T-cell (primary cell): ENCODE measurements at regions not wholly inside any gene's neighbourhood (a gene's known extent, or its start where the extent isn't known, plus 50 kb on each side); places are given as distances from the start of the nearest gene placed in this dataset.

Experiments used
- ATAC-seq, 4 experiments: fragments of 200-7000 bp in 3 of 4; fragments of 150-1000 bp in 1 of 4; cut with Tn5 transposase; replicated peaks in 1 of 4; 1 replicate in 3 of 4; 2 replicates in 1 of 4; pipeline ENCODE4 v1.10.0; 2021; ENCODE audit warnings: moderate library complexity in 3 of 4, mild to moderate bottlenecking in 2 of 4, moderate number of reproducible peaks in 1 of 4
- CTCF ChIA-PET, 2 donors: fragments of 300-600 bp; sonication (Branson Sonifier 250); formaldehyde crosslinking; loops; one replicate each; lab custom pipeline; 2022; ENCODE audit warnings: antibody characterized with exemption in 2 of 2; lab: Charles Lee
- POLR2A ChIA-PET, 2 donors: fragments of 300-600 bp; sonication (Branson Sonifier 250); formaldehyde crosslinking; loops; one replicate each; lab custom pipeline; 2022; ENCODE audit warnings: antibody characterized with exemption in 2 of 2; lab: Charles Lee
- DNase-seq, 35 experiments: peaks; one replicate each; pipeline versions ENCODE4 v3.0.0 to v3.0.0-alpha.2; 2013 to 2023
- H3K27ac ChIP-seq: one replicate; pipeline ENCODE4 v1.5.1; 2013; ENCODE audit warnings: low read length
- H3K27me3 ChIP-seq, 2 experiments: replicated peaks in 1 of 2; 1 replicate in 1 of 2; 2 replicates in 1 of 2; pipeline versions ENCODE4 v1.6.1 to v1.7.0; 2013; ENCODE audit warnings: low read length in 1 of 2, mixed read lengths in 1 of 2; ENCODE audit not compliant: control insufficient read depth in 2 of 2, insufficient read depth in 2 of 2; ENCODE audit errors: extremely low read depth in 1 of 2
- H3K36me3 ChIP-seq, 2 donors: 1 replicate in 1 of 2; 2 replicates in 1 of 2; pipeline versions ENCODE4 v1.6.1 to v1.7.0; 2013; ENCODE audit warnings: low read length in 1 of 2; ENCODE audit not compliant: control insufficient read depth in 2 of 2, insufficient read depth in 1 of 2; ENCODE audit errors: extremely low read depth in 1 of 2
- H3K4me1 ChIP-seq, 2 experiments: 1 replicate in 1 of 2; 2 replicates in 1 of 2; pipeline versions ENCODE4 v1.6.1 to v1.7.0; 2013; ENCODE audit warnings: low read length in 2 of 2, mixed read lengths in 1 of 2; ENCODE audit not compliant: insufficient read depth in 2 of 2, control insufficient read depth in 1 of 2; ENCODE audit errors: extremely low read depth in 1 of 2
- H3K4me3 ChIP-seq, 2 donors: 1 replicate in 1 of 2; 2 replicates in 1 of 2; pipeline versions ENCODE4 v1.5.1 to v1.7.0; 2013; ENCODE audit warnings: mild to moderate bottlenecking in 2 of 2, low read length in 1 of 2, moderate library complexity in 1 of 2; ENCODE audit not compliant: control insufficient read depth in 1 of 2; ENCODE audit errors: extremely low read depth in 1 of 2
- H3K9me3 ChIP-seq: 2 replicates; pipeline ENCODE4 v1.7.0; 2013
- H3K27ac Mint-ChIP-seq, 2 donors: one replicate each; pipeline ENCODE4 v1.8.0; 2020 to 2021; ENCODE audit warnings: mild to moderate bottlenecking in 2 of 2, mixed read lengths in 2 of 2
- H3K27me3 Mint-ChIP-seq, 2 donors: one replicate each; pipeline ENCODE4 v1.8.0; 2021 to 2022; ENCODE audit warnings: mixed read lengths in 2 of 2
- H3K36me3 Mint-ChIP-seq: one replicate; pipeline ENCODE4 v1.8.0; 2021; ENCODE audit warnings: mixed read lengths
- H3K4me1 Mint-ChIP-seq, 3 donors: one replicate each; pipeline ENCODE4 v1.8.0; 2020 to 2022; ENCODE audit warnings: mixed read lengths in 3 of 3, mild to moderate bottlenecking in 1 of 3
- H3K4me3 Mint-ChIP-seq, 3 donors: one replicate each; pipeline ENCODE4 v1.8.0; 2020 to 2022; ENCODE audit warnings: mild to moderate bottlenecking in 3 of 3, mixed read lengths in 3 of 3, moderate library complexity in 3 of 3
- H3K9me3 Mint-ChIP-seq, 3 donors: one replicate each; pipeline ENCODE4 v1.8.0; 2020 to 2022; ENCODE audit warnings: mixed read lengths in 3 of 3
- WGBS: methylation state at CpG from one replicate; pipeline ENCODE4 v1.1.5; 2013; ENCODE audit warnings: missing lambda C conversion rate; ENCODE audit not compliant: insufficient coverage; 5-methylcytosine and 5-hydroxymethylcytosine counted together

- H3K9me3 Mint-ChIP-seq: peaks cover 0 to 10% (median 5%) of the 10 kb centered on the region in 3 donors
- peaks cover 0 to 30% of the 10 kb centered on the region in 2 donors for H3K27me3 Mint-ChIP-seq
- no peaks in the 10 kb centered on the region for H3K36me3 Mint-ChIP-seq
- ChIA-PET POLR2A (no interaction called here), CTCF (no interaction called here)
- no peak overlapping the region for H3K27ac Mint-ChIP-seq
- no CpG with 5 or more reads among the region's 3 CpGs for whole genome bisulfite sequencing
- Histone ChIP-seq H3K4me1 (no peaks in the 10 kb centered on the region), H3K27me3 (no peaks in the 10 kb centered on the region), H3K9me3 (peaks cover 2% of the 10 kb centered on the region), H3K27ac (no peak overlapping the region), H3K4me3 (no peak overlapping the region), H3K36me3 (no peaks in the 10 kb centered on the region)
- H3K4me3 Mint-ChIP-seq: no peak overlapping the region
- DNase-seq (no peak), ATAC-seq (no peak)
- H3K4me1 Mint-ChIP-seq: no peaks in the 10 kb centered on the region
Observed at GRCh38 chr15:81433462-81433861, 59.4 kb upstream of the TMC3 start.

- ChIA-PET POLR2A (no interaction called here), CTCF (interaction anchor here in 1 of 2 donors (1.5 kb wide), 1 partner anchor 22 kb away, joined by 4 read pairs; no protein-coding TSS in a partner anchor)
- ATAC-seq (no peak), DNase-seq (no peak)
- H3K4me1 ChIP-seq: no peaks in the 10 kb centered on the region
- peaks cover 2% of the 10 kb centered on the region for H3K9me3 ChIP-seq
- WGBS: no CpG with 5 or more reads among the region's 2 CpGs
- Mint-ChIP-seq H3K27ac (no peak overlapping the region), H3K4me3 (no peak overlapping the region), H3K9me3 (peaks cover 0 to 10% (median 5%) of the 10 kb centered on the region in 3 donors), H3K4me1 (no peaks in the 10 kb centered on the region), H3K27me3 (peaks cover 0 to 25% of the 10 kb centered on the region in 2 donors), H3K36me3 (no peaks in the 10 kb centered on the region)
- no peak overlapping the region for H3K4me3 ChIP-seq
- H3K27ac ChIP-seq: no peak overlapping the region
- H3K36me3 ChIP-seq: no peaks in the 10 kb centered on the region
- peaks cover 0 to 2% of the 10 kb centered on the region in 2 experiments for H3K27me3 ChIP-seq
Observed at GRCh38 chr15:81432179-81432578, 58.2 kb upstream of the TMC3 start.

GRCh38 chr15:81427176-81427575, 53.2 kb upstream of the TMC3 start:
- H3K27me3 ChIP-seq: peaks cover 0 to 4% of the 10 kb centered on the region in 2 experiments
- H3K9me3 ChIP-seq: peaks cover 2% of the 10 kb centered on the region
- no peak overlapping the region for H3K27ac Mint-ChIP-seq
- H3K4me3 Mint-ChIP-seq: no peak overlapping the region
- ChIA-PET CTCF (no interaction called here), POLR2A (no interaction called here)
- H3K4me3 ChIP-seq: no peak overlapping the region
- H3K27me3 Mint-ChIP-seq: peaks cover 5 to 7% of the 10 kb centered on the region in 2 donors
- ATAC-seq (no peak), DNase-seq (no peak)
- no peaks in the 10 kb centered on the region for H3K4me1 ChIP-seq
- no peaks in the 10 kb centered on the region for H3K36me3 Mint-ChIP-seq
- H3K27ac ChIP-seq: no peak overlapping the region
- H3K4me1 Mint-ChIP-seq: no peaks in the 10 kb centered on the region
- no CpG with 5 or more reads among the region's 6 CpGs for WGBS
- H3K9me3 Mint-ChIP-seq: peaks cover 0 to 10% (median 5%) of the 10 kb centered on the region in 3 donors
- no peaks in the 10 kb centered on the region for H3K36me3 ChIP-seq

- Histone ChIP-seq H3K4me3 (no peak overlapping the region), H3K27ac (no peak overlapping the region), H3K9me3 (peaks cover 2% of the 10 kb centered on the region), H3K27me3 (peaks cover 0 to 4% of the 10 kb centered on the region in 2 experiments), H3K36me3 (no peaks in the 10 kb centered on the region), H3K4me1 (no peaks in the 10 kb centered on the region)
- Mint-ChIP-seq H3K4me3 (no peak overlapping the region), H3K27me3 (peaks cover 5% of the 10 kb centered on the region in 2 donors), H3K36me3 (no peaks in the 10 kb centered on the region), H3K9me3 (peaks cover 0 to under 1% (median under 1%) of the 10 kb centered on the region in 3 donors), H3K4me1 (no peaks in the 10 kb centered on the region), H3K27ac (no peak overlapping the region)
- ChIA-PET POLR2A (interaction anchor here in 1 of 2 donors (0.6 kb wide), 1 partner anchor 10 kb away, joined by 3 read pairs; no protein-coding TSS in a partner anchor), CTCF (no interaction called here)
- no CpG with 5 or more reads among the region's 1 CpG for WGBS
- DNase-seq: no peak
- ATAC-seq: no peak
Observed at GRCh38 chr15:81425905-81426304, 51.9 kb upstream of the TMC3 start.
